A549 (cell line): ENCODE measurements at regions not wholly inside any gene's neighbourhood (a gene's known extent, or its start where the extent isn't known, plus 50 kb on each side); places are given as distances from the start of the nearest gene placed in this dataset.

Source experiments
- CBX2 ChIP-seq: fragments of 200-600 bp; sonication (generic); IDR thresholded peaks from 2 replicates; pipeline ENCODE4 v1.6.1; 2016; ENCODE audit warnings: low read depth, mild to moderate bottlenecking, borderline replicate concordance
- CHD2 ChIP-seq: fragments of 150-350 bp; IDR thresholded peaks from 2 replicates; pipeline ENCODE4 v1.6.1; 2014; ENCODE audit warnings: low read length; ENCODE audit not compliant: partially characterized antibody
- CTCF ChIP-seq: fragments of >200 bp; sonication (Bioruptor Twin); formaldehyde crosslinking; IDR thresholded peaks from 3 replicates; pipeline ENCODE4 v1.5.1; 2016
- EHMT2 ChIP-seq: fragments of 200-600 bp; sonication (generic); IDR thresholded peaks from 2 replicates; pipeline ENCODE4 v1.6.1; 2016; ENCODE audit warnings: antibody characterized with exemption, low read depth, mild to moderate bottlenecking, moderate library complexity
- HDAC2 ChIP-seq: fragments of 200-600 bp; sonication (generic); IDR thresholded peaks from 2 replicates; pipeline ENCODE4 v1.6.1; 2016
- JUN ChIP-seq, 2 experiments: fragments of >200 bp; sonication (Bioruptor Twin); formaldehyde crosslinking; IDR thresholded peaks; 2 replicates in 1 of 2; 3 replicates in 1 of 2; pipeline ENCODE4 v1.6.1; 2016 to 2017
- MYC ChIP-seq: IDR thresholded peaks from 2 replicates; pipeline ENCODE4 v1.6.1; 2012; ENCODE audit warnings: mild to moderate bottlenecking, inconsistent platforms, low read length, improper control_type of control experiment, borderline replicate concordance
- POLR2A ChIP-seq: IDR thresholded peaks from 2 replicates; pipeline ENCODE4 v1.6.1; 2012; ENCODE audit warnings: mild to moderate bottlenecking, low read length
- POLR2AphosphoS2 ChIP-seq: conservative IDR thresholded peaks from 2 replicates; pipeline ENCODE4 v1.6.1; 2012; ENCODE audit warnings: low read length, improper control_type of control experiment, inconsistent platforms
- RFX5 ChIP-seq: fragments of 450-650 bp; IDR thresholded peaks from 2 replicates; pipeline ENCODE4 v1.7.1; 2014; ENCODE audit warnings: antibody characterized with exemption, mild to moderate bottlenecking, moderate library complexity
- RNF2 ChIP-seq: fragments of 200-600 bp; sonication (generic); IDR thresholded peaks from 2 replicates; pipeline ENCODE4 v1.6.1; 2016; ENCODE audit warnings: low read depth, mild to moderate bottlenecking, antibody characterized with exemption, moderate library complexity, borderline replicate concordance
- SMC3 ChIP-seq: fragments of >200 bp; sonication (Bioruptor Twin); formaldehyde crosslinking; IDR thresholded peaks from 3 replicates; pipeline ENCODE4 v1.6.1; 2018; ENCODE audit warnings: inconsistent platforms
- USF2 ChIP-seq: fragments of 450-650 bp; IDR thresholded peaks from 2 replicates; pipeline ENCODE4 v1.6.1; 2014; ENCODE audit warnings: antibody characterized with exemption
- ZFP36 ChIP-seq: fragments of 450-650 bp; IDR thresholded peaks from 2 replicates; pipeline ENCODE4 v1.6.1; 2014; ENCODE audit warnings: borderline replicate concordance; ENCODE audit not compliant: partially characterized antibody

- TF ChIP-seq POLR2AphosphoS2 (no peak), CTCF (no peak), HDAC2 (no peak), ZFP36 (no peak), RNF2 (no peak), EHMT2 (no peak), JUN (IDR thresholded peaks at IDR 0.05) (no peak), RFX5 (no peak), POLR2A (no peak), SMC3 (no peak), MYC (no peak), CBX2 (no peak), CHD2 (no peak), USF2 (no peak)
These were observed 136.3 kb upstream of the GLI3 start for GRCh38 chr7:42373285-42373684.
